Vagina (tissue), 2 donors: ENCODE measurements at regions not wholly inside any gene's neighbourhood (a gene's known extent, or its start where the extent isn't known, plus 50 kb on each side); places are given as distances from the start of the nearest gene placed in this dataset.

ENCODE experiments used
- DNase-seq, 2 donors: peaks; one replicate each; pipeline ENCODE4 v3.0.0-alpha.2; 2017; ENCODE audit errors: extremely low spot score in 2 of 2
- H3K27ac ChIP-seq: fragments of 200-600 bp; sonication (generic); one replicate; pipeline ENCODE4 v1.5.1; 2019
- H3K27me3 ChIP-seq: fragments of 200-600 bp; sonication (generic); one replicate; pipeline ENCODE4 v1.5.1; 2019
- H3K36me3 ChIP-seq, 2 donors: fragments of 200-600 bp; sonication (generic); one replicate each; pipeline ENCODE4 v1.5.1; 2017 to 2019
- H3K4me1 ChIP-seq: fragments of 200-600 bp; sonication (generic); one replicate; pipeline ENCODE4 v1.5.1; 2019
- H3K4me3 ChIP-seq, 2 donors: fragments of 200-600 bp; sonication (generic); 1 replicate in 1 of 2; 2 replicates in 1 of 2; pipeline ENCODE4 v1.5.1; 2016 to 2019
- H3K9me3 ChIP-seq: fragments of 200-600 bp; sonication (generic); one replicate; pipeline ENCODE4 v1.5.1; 2019
- CTCF ChIP-seq, 3 experiments: fragments of 450-650 bp in 2 of 3; fragments of 200-600 bp in 1 of 3; sonication (generic) in 1 of 3; IDR thresholded peaks; one replicate each; pipeline ENCODE4 v1.5.1; 2017 to 2019; ENCODE audit warnings: antibody characterized with exemption in 3 of 3, mild to moderate bottlenecking in 2 of 3, moderate library complexity in 2 of 3
- POLR2A ChIP-seq, 2 donors: fragments of 450-650 bp; IDR thresholded peaks; one replicate each; pipeline ENCODE4 v1.6.1; 2017; ENCODE audit warnings: antibody characterized with exemption in 2 of 2, mild to moderate bottlenecking in 2 of 2, moderate library complexity in 2 of 2
- POLR2AphosphoS5 ChIP-seq, 2 donors: sonication (generic); formaldehyde crosslinking; IDR thresholded peaks; one replicate each; pipeline ENCODE4 v1.9.0; 2017; ENCODE audit warnings: antibody characterized with exemption in 2 of 2, mild to moderate bottlenecking in 2 of 2, low read depth in 1 of 2; ENCODE audit not compliant: insufficient read depth in 1 of 2
- intact Hi-C: fragments of 100-400 bp; cut with DNase I; formaldehyde crosslinking; loops from one replicate; pipeline ENCODE4 v1.15.1; 2023

GRCh38 chr13:39855236-39855635, 199.8 kb downstream of the COG6 start:
- DNase-seq = no peak
- H3K4me1 ChIP-seq = no peaks in the 10 kb centered on the region
- no peaks in the 10 kb centered on the region for H3K27me3 ChIP-seq
- no peaks in the 10 kb centered on the region for H3K36me3 ChIP-seq
- H3K4me3 ChIP-seq = no peak overlapping the region
- no peak for TF ChIP-seq CTCF (IDR thresholded peaks at IDR 0.05)
- TF ChIP-seq POLR2AphosphoS5 (IDR thresholded peaks at IDR 0.05; ENCODE audit: insufficient read depth in 1 of 2, low read depth in 1 of 2) = no peak
- TF ChIP-seq POLR2A (IDR thresholded peaks at IDR 0.05) = no peak
- H3K27ac ChIP-seq = no peak overlapping the region
- H3K9me3 ChIP-seq = no peaks in the 10 kb centered on the region
- intact Hi-C loops = no loop called here

- no peaks in the 10 kb centered on the region for H3K4me1 ChIP-seq
- TF ChIP-seq POLR2AphosphoS5 (IDR thresholded peaks at IDR 0.05; ENCODE audit: insufficient read depth in 1 of 2, low read depth in 1 of 2) (no peak), POLR2A (IDR thresholded peaks at IDR 0.05) (no peak), CTCF (IDR thresholded peaks at IDR 0.05) (no peak)
- intact Hi-C loops = no loop called here
- H3K27ac ChIP-seq = no peak overlapping the region
- no peaks in the 10 kb centered on the region for H3K9me3 ChIP-seq
- H3K36me3 ChIP-seq = no peaks in the 10 kb centered on the region
- no peak for DNase-seq
- H3K27me3 ChIP-seq = no peaks in the 10 kb centered on the region
- H3K4me3 ChIP-seq = no peak overlapping the region
These were observed 201.3 kb downstream of the COG6 start for GRCh38 chr13:39856714-39857113.

GRCh38 chr13:39858794-39859193, 203.3 kb downstream of the COG6 start:
- Histone ChIP-seq H3K4me1 (no peaks in the 10 kb centered on the region), H3K9me3 (no peaks in the 10 kb centered on the region), H3K4me3 (no peak overlapping the region), H3K27ac (no peak overlapping the region), H3K27me3 (no peaks in the 10 kb centered on the region), H3K36me3 (no peaks in the 10 kb centered on the region)
- DNase-seq = no peak
- TF ChIP-seq POLR2AphosphoS5 (IDR thresholded peaks at IDR 0.05; ENCODE audit: insufficient read depth in 1 of 2, low read depth in 1 of 2) (no peak), CTCF (IDR thresholded peaks at IDR 0.05) (no peak), POLR2A (IDR thresholded peaks at IDR 0.05) (no peak)
- intact Hi-C loops = no loop called here

- DNase-seq = no peak
- intact Hi-C loops = no loop called here
- H3K4me1 ChIP-seq = no peaks in the 10 kb centered on the region
- no peaks in the 10 kb centered on the region for H3K36me3 ChIP-seq
- no peak overlapping the region for H3K4me3 ChIP-seq
- H3K9me3 ChIP-seq = no peaks in the 10 kb centered on the region
- no peak for TF ChIP-seq POLR2AphosphoS5 (IDR thresholded peaks at IDR 0.05; ENCODE audit: insufficient read depth in 1 of 2, low read depth in 1 of 2)
- TF ChIP-seq CTCF (IDR thresholded peaks at IDR 0.05) = no peak
- TF ChIP-seq POLR2A (IDR thresholded peaks at IDR 0.05) = no peak
- no peaks in the 10 kb centered on the region for H3K27me3 ChIP-seq
- no peak overlapping the region for H3K27ac ChIP-seq
These were observed 204.4 kb downstream of the COG6 start for GRCh38 chr13:39859898-39860297.

GRCh38 chr13:39862900-39863299, 207.4 kb downstream of the COG6 start:
- TF ChIP-seq POLR2A (IDR thresholded peaks at IDR 0.05) (no peak), CTCF (IDR thresholded peaks at IDR 0.05) (no peak), POLR2AphosphoS5 (IDR thresholded peaks at IDR 0.05; ENCODE audit: insufficient read depth in 1 of 2, low read depth in 1 of 2) (no peak)
- Histone ChIP-seq H3K9me3 (no peaks in the 10 kb centered on the region), H3K4me1 (no peaks in the 10 kb centered on the region), H3K4me3 (no peak overlapping the region), H3K36me3 (no peaks in the 10 kb centered on the region), H3K27ac (no peak overlapping the region), H3K27me3 (no peaks in the 10 kb centered on the region)
- no peak for DNase-seq
- intact Hi-C loops = no loop called here
